Dendritic cell treated with granulocyte-macrophage colony-stimulating factor and Interleukin-4, amounts not matched to agents 40 ng/mL and 50 ng/mL, for 4 days (primary cell): ENCODE measurements at regions not wholly inside any gene's neighbourhood (a gene's known extent, or its start where the extent isn't known, plus 50 kb on each side); places are given as distances from the start of the nearest gene placed in this dataset.
"Not testable (repeated sequence)": the region's sequence is repeated elsewhere in the genome, so short reads cannot be mapped to it uniquely, and the experiment has no call there.

ENCODE experiments used
- H3K27ac Mint-ChIP-seq: one replicate; pipeline ENCODE4 v1.8.0; 2022; ENCODE audit warnings: mild to moderate bottlenecking, mixed read lengths
- H3K27me3 Mint-ChIP-seq: one replicate; pipeline ENCODE4 v1.8.0; 2022; ENCODE audit warnings: mild to moderate bottlenecking, mixed read lengths
- H3K36me3 Mint-ChIP-seq: one replicate; pipeline ENCODE4 v1.8.0; 2022; ENCODE audit warnings: low read depth, mixed read lengths
- H3K4me1 Mint-ChIP-seq: one replicate; pipeline ENCODE4 v1.8.0; 2022; ENCODE audit warnings: low read depth, mixed read lengths
- H3K4me3 Mint-ChIP-seq: one replicate; pipeline ENCODE4 v1.8.0; 2022; ENCODE audit warnings: mild to moderate bottlenecking, moderate library complexity, mixed read lengths
- H3K9me3 Mint-ChIP-seq: one replicate; pipeline ENCODE4 v1.8.0; 2022; ENCODE audit warnings: mixed read lengths
- intact Hi-C: fragments of 100-400 bp; cut with micrococcal nuclease; formaldehyde crosslinking; loops from one replicate; pipeline ENCODE4 v1.15.0; 2022

DNA sequence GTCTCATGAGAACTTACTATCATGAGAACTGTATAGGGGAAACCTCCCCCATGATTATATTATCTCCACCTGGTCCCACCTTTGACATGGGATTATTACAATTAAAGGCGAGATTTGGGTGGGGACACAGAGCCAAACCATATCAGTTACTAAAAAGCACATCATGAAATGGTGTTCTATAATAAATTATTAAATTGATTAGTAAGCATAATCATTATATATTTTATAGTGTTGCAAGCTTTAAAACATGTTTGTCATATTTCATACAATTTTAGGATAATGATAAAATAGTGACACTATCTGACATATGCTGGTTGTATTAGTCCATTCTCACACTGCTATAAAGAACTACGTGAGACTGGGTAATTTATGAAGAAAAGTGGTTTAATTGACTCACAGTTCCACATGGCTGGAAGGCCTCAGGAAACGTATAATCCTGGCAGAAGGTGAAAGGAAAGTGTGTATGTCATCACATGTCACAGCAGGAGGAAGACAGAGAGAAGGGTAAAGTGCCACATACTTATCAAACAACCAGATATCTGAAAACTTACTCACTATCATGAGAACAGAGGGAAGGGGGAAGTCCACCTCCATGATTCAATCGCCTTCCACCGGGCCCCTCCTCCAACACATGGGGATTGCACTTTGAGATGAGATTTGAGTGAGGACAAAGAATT is 539.2 kb upstream of the OLFM3 start:
- peaks cover 15% of the 10 kb centered on the region for H3K9me3 Mint-ChIP-seq
- H3K27ac Mint-ChIP-seq, result no peak overlapping the region
- H3K4me3 Mint-ChIP-seq, result no peak overlapping the region
- no peaks in the 10 kb centered on the region for H3K4me1 Mint-ChIP-seq
- intact Hi-C loops, result no loop called here
- no peaks in the 10 kb centered on the region for H3K36me3 Mint-ChIP-seq
- no peaks in the 10 kb centered on the region for H3K27me3 Mint-ChIP-seq

DNA sequence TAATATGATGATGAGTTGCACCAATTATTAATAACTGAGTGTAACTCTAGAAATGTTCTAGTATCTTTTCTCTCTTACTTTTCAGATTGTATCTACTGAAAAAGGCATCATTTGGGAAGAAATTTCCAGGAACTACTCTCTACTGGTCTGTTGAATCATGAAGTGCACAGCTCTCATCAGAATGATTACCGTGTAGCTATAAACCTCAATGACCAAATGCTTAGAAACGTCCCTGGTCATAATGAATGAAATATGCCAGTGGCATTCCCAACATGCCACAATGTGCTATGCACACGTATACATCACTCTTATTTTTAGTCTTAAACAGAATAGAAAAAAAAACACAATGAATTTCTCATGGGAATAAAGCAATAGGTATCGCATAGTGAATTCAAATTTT is 534.3 kb upstream of the OLFM3 start:
- Mint-ChIP-seq H3K4me1 (no peaks in the 10 kb centered on the region), H3K9me3 (peaks cover 9% of the 10 kb centered on the region), H3K36me3 (no peaks in the 10 kb centered on the region), H3K4me3 (no peak overlapping the region), H3K27me3 (no peaks in the 10 kb centered on the region), H3K27ac (no peak overlapping the region)
- intact Hi-C loops, result no loop called here

- Mint-ChIP-seq H3K4me1 (no peaks in the 10 kb centered on the region), H3K4me3 (no peak overlapping the region), H3K36me3 (no peaks in the 10 kb centered on the region), H3K27me3 (no peaks in the 10 kb centered on the region), H3K9me3 (peaks cover 9% of the 10 kb centered on the region), H3K27ac (no peak overlapping the region)
- intact Hi-C loops, result no loop called here
Observed at GRCh38 chr1:102529446-102529845, 532.7 kb upstream of the OLFM3 start.

DNA sequence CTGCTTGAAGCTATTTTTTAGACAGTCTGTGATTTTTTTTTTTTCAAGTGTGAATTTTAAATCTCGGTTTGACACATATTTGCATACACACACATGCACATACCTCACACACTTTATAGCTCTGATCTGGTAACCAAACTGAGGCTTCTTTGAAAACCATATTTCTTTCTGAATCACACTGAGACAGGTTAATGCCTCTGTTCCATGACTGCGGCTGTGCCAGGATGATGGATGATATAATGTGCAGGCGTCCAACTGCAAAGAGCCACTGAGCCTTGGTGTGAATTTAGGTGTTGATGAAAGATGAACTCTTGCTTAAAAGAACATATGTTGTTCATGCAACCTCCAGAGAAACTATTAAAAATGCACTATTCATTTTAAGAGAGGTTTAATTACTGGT is 504.0 kb upstream of the OLFM3 start:
- Mint-ChIP-seq H3K4me3 (no peak overlapping the region), H3K27ac (no peak overlapping the region), H3K4me1 (no peaks in the 10 kb centered on the region), H3K27me3 (no peaks in the 10 kb centered on the region), H3K36me3 (no peaks in the 10 kb centered on the region), H3K9me3 (peaks cover 14% of the 10 kb centered on the region)
- intact Hi-C loops, result no loop called here

- Mint-ChIP-seq H3K27ac (no peak overlapping the region), H3K4me1 (no peaks in the 10 kb centered on the region), H3K4me3 (no peak overlapping the region), H3K9me3 (peaks cover 24% of the 10 kb centered on the region), H3K27me3 (no peaks in the 10 kb centered on the region), H3K36me3 (no peaks in the 10 kb centered on the region)
- intact Hi-C loops, result no loop called here
Observed at GRCh38 chr1:102498929-102499328, 502.2 kb upstream of the OLFM3 start.

DNA sequence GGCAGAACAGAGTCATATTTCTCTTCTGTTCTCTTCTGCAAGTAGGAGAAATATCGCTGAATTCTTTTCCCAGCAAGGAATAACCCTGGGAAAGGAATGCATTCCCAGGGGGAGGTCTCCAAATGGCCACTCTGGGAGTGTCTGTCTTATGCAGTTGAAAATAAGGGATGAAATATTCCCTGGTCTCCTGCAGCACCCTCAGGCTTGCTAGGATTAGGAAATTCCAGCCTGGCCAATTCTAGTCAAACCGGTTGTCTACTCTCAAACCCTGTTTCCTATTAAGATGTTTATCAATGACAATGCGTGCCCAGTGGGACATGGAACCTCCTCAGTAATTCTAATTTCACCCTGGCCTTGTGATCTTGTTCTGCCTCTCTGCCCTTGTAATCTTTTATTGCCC is 501.1 kb upstream of the OLFM3 start:
- H3K27me3 Mint-ChIP-seq, H3K27ac Mint-ChIP-seq, H3K4me1 Mint-ChIP-seq, H3K4me3 Mint-ChIP-seq, H3K36me3 Mint-ChIP-seq, intact Hi-C loops: not testable (repeated sequence)
- H3K9me3 Mint-ChIP-seq, result peaks cover 31% of the 10 kb centered on the region

DNA sequence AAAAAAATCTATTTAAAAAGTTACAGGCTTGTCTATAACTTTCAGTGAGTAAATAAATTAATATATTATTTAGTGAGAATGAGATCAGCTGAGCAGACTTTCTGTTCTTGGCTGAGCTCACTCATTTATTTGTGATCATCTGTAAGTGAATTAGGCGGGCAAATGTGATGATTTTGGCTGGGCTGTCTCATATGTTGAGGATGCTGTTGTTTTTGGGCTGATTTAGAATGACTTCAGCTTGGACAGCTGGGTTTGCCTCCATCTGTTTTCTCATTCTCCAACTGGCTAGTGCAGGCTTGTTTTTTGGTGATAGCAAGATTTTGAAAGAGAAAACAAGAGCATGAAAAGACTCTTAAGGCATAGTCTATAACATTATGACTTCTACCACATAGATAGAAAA is 475.8 kb upstream of the OLFM3 start:
- Mint-ChIP-seq H3K4me3 (no peak overlapping the region), H3K27me3 (no peaks in the 10 kb centered on the region), H3K36me3 (no peaks in the 10 kb centered on the region), H3K4me1 (no peaks in the 10 kb centered on the region), H3K9me3 (no peaks in the 10 kb centered on the region), H3K27ac (no peak overlapping the region)
- intact Hi-C loops, result no loop called here

- H3K9me3 Mint-ChIP-seq, result no peaks in the 10 kb centered on the region
- no peak overlapping the region for H3K4me3 Mint-ChIP-seq
- intact Hi-C loops, result no loop called here
- H3K27ac Mint-ChIP-seq, result no peak overlapping the region
- H3K4me1 Mint-ChIP-seq, result no peaks in the 10 kb centered on the region
- no peaks in the 10 kb centered on the region for H3K27me3 Mint-ChIP-seq
- no peaks in the 10 kb centered on the region for H3K36me3 Mint-ChIP-seq
Observed at GRCh38 chr1:102470767-102471166, 474.0 kb upstream of the OLFM3 start.

DNA sequence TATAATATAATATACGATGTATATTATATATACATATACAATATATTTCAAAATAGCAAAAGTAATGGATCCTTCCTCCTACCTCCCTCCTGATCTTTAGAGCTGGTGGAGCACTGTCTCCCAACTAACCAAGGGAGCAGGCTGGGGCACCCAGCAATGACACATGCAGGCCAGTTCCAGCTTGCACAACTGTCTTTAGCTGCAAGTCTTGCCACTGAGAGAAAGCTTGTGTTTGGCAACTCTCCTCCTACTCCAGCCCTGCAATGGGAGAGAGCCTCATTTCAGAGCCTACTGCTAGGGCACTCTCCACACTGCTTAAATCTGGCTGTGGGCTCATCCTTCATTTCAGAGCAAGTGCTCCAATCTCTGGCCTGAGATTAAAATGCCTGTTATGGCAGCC is 469.8 kb upstream of the OLFM3 start:
- no peak overlapping the region for H3K27ac Mint-ChIP-seq
- H3K27me3 Mint-ChIP-seq, result no peaks in the 10 kb centered on the region
- H3K4me3 Mint-ChIP-seq, result no peak overlapping the region
- no peaks in the 10 kb centered on the region for H3K36me3 Mint-ChIP-seq
- intact Hi-C loops, result no loop called here
- H3K4me1 Mint-ChIP-seq, result no peaks in the 10 kb centered on the region
- no peaks in the 10 kb centered on the region for H3K9me3 Mint-ChIP-seq

- intact Hi-C loops, result no loop called here
- Mint-ChIP-seq H3K4me3 (no peak overlapping the region), H3K9me3 (no peaks in the 10 kb centered on the region)
Observed at GRCh38 chr1:102463328-102463727, 466.6 kb upstream of the OLFM3 start.

DNA sequence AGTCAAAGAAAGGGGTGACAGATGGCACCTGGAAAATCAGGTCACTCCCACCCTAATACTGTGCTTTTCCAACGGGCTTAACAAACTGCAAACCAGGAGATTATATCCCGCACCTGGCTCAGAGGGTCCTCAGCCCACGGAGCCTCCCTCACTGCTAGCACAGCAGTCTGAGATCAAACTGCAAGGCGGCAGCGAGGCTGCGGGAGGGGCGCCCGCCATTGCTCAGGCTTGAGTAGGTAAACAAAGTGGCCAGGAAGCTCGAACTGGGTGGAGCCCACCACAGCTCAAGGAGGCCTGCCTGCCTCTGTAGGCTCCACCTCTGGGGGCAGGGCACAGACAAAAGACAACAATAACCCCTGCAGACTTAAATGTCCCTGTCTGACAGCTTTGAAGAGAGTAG is 445.6 kb upstream of the OLFM3 start:
- intact Hi-C loops, H3K36me3 Mint-ChIP-seq, H3K4me1 Mint-ChIP-seq, H3K27me3 Mint-ChIP-seq, H3K4me3 Mint-ChIP-seq, H3K27ac Mint-ChIP-seq: not testable (repeated sequence)
- H3K9me3 Mint-ChIP-seq, result peaks cover 40% of the 10 kb centered on the region

More at GRCh38 chr1:102463328-102463727, 466.6 kb upstream of the OLFM3 start:
- Mint-ChIP-seq H3K36me3 (no peaks in the 10 kb centered on the region), H3K27me3 (no peaks in the 10 kb centered on the region), H3K4me1 (no peaks in the 10 kb centered on the region), H3K27ac (no peak overlapping the region)

DNA sequence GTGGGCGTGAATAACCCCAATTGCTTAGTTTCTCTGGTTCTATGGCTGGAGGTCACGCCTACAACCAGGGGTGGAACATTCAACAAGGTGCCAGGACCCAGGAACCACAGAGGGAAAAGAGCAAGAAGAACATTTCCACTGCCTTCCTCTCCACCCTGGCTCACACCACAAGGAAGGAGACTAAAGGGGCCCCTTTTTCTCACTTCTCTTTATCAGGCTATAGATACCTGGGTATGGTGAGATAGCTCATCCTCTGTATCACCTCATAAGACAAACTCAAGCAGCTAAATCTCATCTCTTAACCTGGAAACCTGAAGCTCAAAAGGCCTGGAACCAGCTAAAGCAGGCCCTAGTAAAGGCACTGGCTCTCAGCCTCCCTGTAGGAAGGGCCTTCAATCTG is 438.8 kb upstream of the OLFM3 start:
- Mint-ChIP-seq H3K4me1 (no peaks in the 10 kb centered on the region), H3K9me3 (peaks cover 5% of the 10 kb centered on the region), H3K27ac (no peak overlapping the region), H3K27me3 (no peaks in the 10 kb centered on the region), H3K4me3 (no peak overlapping the region), H3K36me3 (no peaks in the 10 kb centered on the region)
- intact Hi-C loops, result no loop called here

- Mint-ChIP-seq H3K27ac (no peak overlapping the region), H3K4me1 (no peaks in the 10 kb centered on the region), H3K4me3 (no peak overlapping the region), H3K27me3 (no peaks in the 10 kb centered on the region), H3K9me3 (no peaks in the 10 kb centered on the region), H3K36me3 (no peaks in the 10 kb centered on the region)
- intact Hi-C loops, result no loop called here
Observed at GRCh38 chr1:102434421-102434820, 437.7 kb upstream of the OLFM3 start.

- Mint-ChIP-seq H3K9me3 (no peaks in the 10 kb centered on the region), H3K27ac (no peak overlapping the region), H3K36me3 (no peaks in the 10 kb centered on the region), H3K27me3 (no peaks in the 10 kb centered on the region), H3K4me1 (no peaks in the 10 kb centered on the region), H3K4me3 (no peak overlapping the region)
- intact Hi-C loops, result no loop called here
Observed at GRCh38 chr1:102431253-102431652, 434.5 kb upstream of the OLFM3 start.

DNA sequence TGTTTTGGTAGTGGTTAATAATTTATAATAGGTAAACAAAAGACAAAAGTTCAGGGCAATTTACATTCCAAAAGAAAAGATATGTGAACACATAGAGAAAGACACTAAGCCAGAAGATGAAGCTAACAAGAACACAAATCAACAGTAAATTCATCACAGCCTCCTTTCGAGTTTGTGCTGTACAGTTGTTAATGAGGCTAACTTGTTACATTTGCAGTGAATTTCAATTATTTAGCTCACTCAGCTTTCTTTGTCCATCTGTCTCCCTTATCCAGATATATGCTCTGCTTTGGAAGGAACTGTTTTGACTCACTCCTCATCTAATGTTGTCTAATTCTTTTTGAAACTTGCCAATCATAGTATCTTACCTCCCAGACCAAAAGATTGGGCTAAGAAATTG is 423.3 kb upstream of the OLFM3 start:
- H3K4me1 Mint-ChIP-seq, result no peaks in the 10 kb centered on the region
- intact Hi-C loops, result no loop called here
- no peaks in the 10 kb centered on the region for H3K27me3 Mint-ChIP-seq
- no peaks in the 10 kb centered on the region for H3K36me3 Mint-ChIP-seq
- H3K4me3 Mint-ChIP-seq, result no peak overlapping the region
- no peaks in the 10 kb centered on the region for H3K9me3 Mint-ChIP-seq
- H3K27ac Mint-ChIP-seq, result no peak overlapping the region
